ENCODE measurements at regions not wholly inside any gene's neighbourhood (a gene's known extent, or its start where the extent isn't known, plus 50 kb on each side); places are given as distances from the start of the nearest gene placed in this dataset.
"Not testable (repeated sequence)": the region's sequence is repeated elsewhere in the genome, so short reads cannot be mapped to it uniquely, and the experiment has no call there.

DNA sequence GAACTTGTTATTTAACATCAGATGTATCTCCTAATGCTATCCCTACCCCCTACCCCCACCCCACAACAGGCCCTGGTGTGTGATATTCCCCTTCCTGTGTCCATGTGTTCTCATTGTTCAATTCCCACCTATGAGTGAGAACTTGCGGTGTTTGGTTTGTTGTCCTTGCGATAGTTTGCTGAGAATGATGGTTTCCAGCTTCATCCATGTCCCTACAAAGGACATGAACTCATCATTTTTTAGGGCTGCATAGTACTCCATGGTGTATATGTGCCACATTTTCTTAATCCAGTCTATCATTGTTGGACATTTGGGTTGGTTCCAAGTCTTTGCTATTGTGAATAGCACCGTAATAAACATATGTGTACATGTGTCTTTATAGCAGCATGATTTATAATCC lies 1379.2 kb downstream of the FSCB start:
- not testable (repeated sequence) for H3K36me3 ChIP-seq (ENCODE audit: control insufficient read depth, insufficient read depth, low read length); H3K9me3 ChIP-seq (ENCODE audit: control insufficient read depth, low read length); H3K27ac ChIP-seq (ENCODE audit: low read depth, low read length, severe bottlenecking); H3K4me1 ChIP-seq (ENCODE audit: control insufficient read depth, insufficient read depth, low read length, poor library complexity, severe bottlenecking); H3K4me3 ChIP-seq (ENCODE audit: extremely low read depth, insufficient read depth, low read length, poor library complexity, severe bottlenecking)
- no CpG with 5 or more reads among the region's 3 CpGs for WGBS, 2 experiments (ENCODE audit: insufficient coverage in 2 of 2)

- H3K27ac ChIP-seq (ENCODE audit: low read depth, low read length, severe bottlenecking): no peak overlapping the region
- H3K4me3 ChIP-seq (ENCODE audit: extremely low read depth, insufficient read depth, low read length, poor library complexity, severe bottlenecking): no peak overlapping the region
- H3K36me3 ChIP-seq (ENCODE audit: control insufficient read depth, insufficient read depth, low read length): no peaks in the 10 kb centered on the region
- H3K4me1 ChIP-seq (ENCODE audit: control insufficient read depth, insufficient read depth, low read length, poor library complexity, severe bottlenecking): no peaks in the 10 kb centered on the region
- peaks cover 4% of the 10 kb centered on the region for H3K9me3 ChIP-seq (ENCODE audit: control insufficient read depth, low read length)
Measured at GRCh38 chr14:43123544-43123943, 1383.5 kb downstream of the FSCB start.

DNA sequence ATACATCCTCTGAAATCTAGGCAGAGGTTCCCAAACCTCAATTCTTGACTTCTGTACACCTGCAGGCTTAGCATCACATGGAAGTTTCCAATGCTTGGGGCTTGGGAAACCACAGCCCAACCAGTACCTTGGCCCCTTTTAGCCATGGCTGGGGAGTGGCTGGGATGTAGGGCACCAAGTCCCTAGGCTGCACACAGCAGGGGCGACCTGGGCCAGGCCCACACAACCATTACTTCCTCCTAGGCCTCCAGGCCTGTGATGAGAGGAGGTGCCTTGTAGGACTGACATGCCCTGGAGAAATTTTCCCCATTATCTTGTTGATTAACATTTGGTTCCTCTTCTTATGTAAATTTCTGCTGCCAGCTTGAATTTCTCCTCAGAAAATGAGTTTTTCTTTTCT lies 1387.4 kb downstream of the FSCB start:
- Histone ChIP-seq H3K4me3 (ENCODE audit: extremely low read depth, insufficient read depth, low read length, poor library complexity, severe bottlenecking) (no peak overlapping the region), H3K9me3 (ENCODE audit: control insufficient read depth, low read length) (peaks cover 4% of the 10 kb centered on the region), H3K27ac (ENCODE audit: low read depth, low read length, severe bottlenecking) (no peak overlapping the region), H3K4me1 (ENCODE audit: control insufficient read depth, insufficient read depth, low read length, poor library complexity, severe bottlenecking) (no peaks in the 10 kb centered on the region), H3K36me3 (ENCODE audit: control insufficient read depth, insufficient read depth, low read length) (no peaks in the 10 kb centered on the region)
- WGBS, 2 experiments (ENCODE audit: insufficient coverage in 2 of 2): no CpG with 5 or more reads among the region's 1 CpG

DNA sequence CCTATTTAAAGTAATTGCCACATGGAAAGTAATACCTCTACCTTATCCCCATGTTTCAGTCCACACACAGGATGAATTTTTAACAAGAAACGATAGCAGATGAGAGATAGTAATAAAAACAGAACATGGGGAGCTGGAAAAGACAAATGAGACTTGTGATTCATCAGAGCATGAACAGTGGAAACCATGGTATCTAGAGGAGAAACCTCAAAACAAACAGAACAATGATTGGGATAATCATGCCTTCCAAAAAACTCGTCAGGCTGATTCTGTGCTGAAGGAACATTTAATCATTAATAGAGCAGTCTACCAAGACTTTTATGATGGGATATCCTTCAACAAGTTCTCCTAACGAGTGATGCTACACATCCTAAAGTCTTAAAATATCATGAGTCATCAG lies 1390.7 kb downstream of the FSCB start:
- no peaks in the 10 kb centered on the region for H3K36me3 ChIP-seq (ENCODE audit: control insufficient read depth, insufficient read depth, low read length)
- H3K9me3 ChIP-seq (ENCODE audit: control insufficient read depth, low read length): peaks cover 4% of the 10 kb centered on the region
- WGBS, 2 experiments (ENCODE audit: insufficient coverage in 2 of 2): 100% methylated on average over 1 of the region's 3 CpGs; no CpG with 5 or more reads in 1 of the 2 experiments
- H3K4me1 ChIP-seq (ENCODE audit: control insufficient read depth, insufficient read depth, low read length, poor library complexity, severe bottlenecking): no peaks in the 10 kb centered on the region
- H3K4me3 ChIP-seq (ENCODE audit: extremely low read depth, insufficient read depth, low read length, poor library complexity, severe bottlenecking): no peak overlapping the region
- H3K27ac ChIP-seq (ENCODE audit: low read depth, low read length, severe bottlenecking): no peak overlapping the region

GRCh38 chr14:43105305-43105704 lies 1401.8 kb downstream of the FSCB start:
- Histone ChIP-seq H3K36me3 (ENCODE audit: control insufficient read depth, insufficient read depth, low read length) (no peaks in the 10 kb centered on the region), H3K9me3 (ENCODE audit: control insufficient read depth, low read length) (no peaks in the 10 kb centered on the region), H3K4me1 (ENCODE audit: control insufficient read depth, insufficient read depth, low read length, poor library complexity, severe bottlenecking) (no peaks in the 10 kb centered on the region), H3K4me3 (ENCODE audit: extremely low read depth, insufficient read depth, low read length, poor library complexity, severe bottlenecking) (no peak overlapping the region), H3K27ac (ENCODE audit: low read depth, low read length, severe bottlenecking) (no peak overlapping the region)
- WGBS, 2 experiments (ENCODE audit: insufficient coverage in 2 of 2): 70 to 93% methylated on average over 2 of the region's 2 CpGs

DNA sequence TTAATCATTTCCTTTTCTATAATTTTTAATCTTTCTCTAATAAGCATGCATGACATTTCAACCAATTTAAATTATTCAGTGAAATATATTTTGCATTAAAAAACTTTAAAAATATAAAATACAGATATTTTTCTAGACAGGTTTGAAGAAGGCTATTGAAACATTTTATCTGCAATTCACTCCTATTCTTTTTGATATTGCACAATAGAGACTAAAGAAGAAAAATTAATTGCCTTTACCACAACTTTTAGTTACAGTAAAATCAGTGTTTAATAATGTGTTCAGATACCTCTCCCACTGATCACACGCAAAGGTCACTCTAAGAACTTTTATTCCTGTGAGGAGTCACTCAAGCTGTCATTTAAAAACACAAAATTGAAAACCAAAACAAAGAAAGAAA lies 1416.7 kb downstream of the FSCB start:
- H3K9me3 ChIP-seq (ENCODE audit: control insufficient read depth, low read length): no peaks in the 10 kb centered on the region
- H3K4me3 ChIP-seq (ENCODE audit: extremely low read depth, insufficient read depth, low read length, poor library complexity, severe bottlenecking): no peak overlapping the region
- no peak overlapping the region for H3K27ac ChIP-seq (ENCODE audit: low read depth, low read length, severe bottlenecking)
- no CpG with 5 or more reads among the region's 1 CpG for WGBS, 2 experiments (ENCODE audit: insufficient coverage in 2 of 2)
- no peaks in the 10 kb centered on the region for H3K4me1 ChIP-seq (ENCODE audit: control insufficient read depth, insufficient read depth, low read length, poor library complexity, severe bottlenecking)
- no peaks in the 10 kb centered on the region for H3K36me3 ChIP-seq (ENCODE audit: control insufficient read depth, insufficient read depth, low read length)

GRCh38 chr14:43087666-43088065 lies 1419.4 kb downstream of the FSCB start:
- no peak overlapping the region for H3K27ac ChIP-seq (ENCODE audit: low read depth, low read length, severe bottlenecking)
- no peaks in the 10 kb centered on the region for H3K4me1 ChIP-seq (ENCODE audit: control insufficient read depth, insufficient read depth, low read length, poor library complexity, severe bottlenecking)
- no peaks in the 10 kb centered on the region for H3K36me3 ChIP-seq (ENCODE audit: control insufficient read depth, insufficient read depth, low read length)
- H3K4me3 ChIP-seq (ENCODE audit: extremely low read depth, insufficient read depth, low read length, poor library complexity, severe bottlenecking): no peak overlapping the region
- 50% methylated on average over 1 of the region's 2 CpGs; no CpG with 5 or more reads in 1 of the 2 experiments for WGBS, 2 experiments (ENCODE audit: insufficient coverage in 2 of 2)
- H3K9me3 ChIP-seq (ENCODE audit: control insufficient read depth, low read length): no peaks in the 10 kb centered on the region

- Histone ChIP-seq H3K27ac (ENCODE audit: low read depth, low read length, severe bottlenecking) (no peak overlapping the region), H3K9me3 (ENCODE audit: control insufficient read depth, low read length) (no peaks in the 10 kb centered on the region), H3K36me3 (ENCODE audit: control insufficient read depth, insufficient read depth, low read length) (no peaks in the 10 kb centered on the region), H3K4me3 (ENCODE audit: extremely low read depth, insufficient read depth, low read length, poor library complexity, severe bottlenecking) (no peak overlapping the region), H3K4me1 (ENCODE audit: control insufficient read depth, insufficient read depth, low read length, poor library complexity, severe bottlenecking) (no peaks in the 10 kb centered on the region)
- no CpG with 5 or more reads among the region's 1 CpG for WGBS, 2 experiments (ENCODE audit: insufficient coverage in 2 of 2)
Measured at GRCh38 chr14:43085819-43086218, 1421.3 kb downstream of the FSCB start.

- not testable (repeated sequence) for H3K4me1 ChIP-seq (ENCODE audit: control insufficient read depth, insufficient read depth, low read length, poor library complexity, severe bottlenecking); H3K36me3 ChIP-seq (ENCODE audit: control insufficient read depth, insufficient read depth, low read length); H3K27ac ChIP-seq (ENCODE audit: low read depth, low read length, severe bottlenecking); H3K4me3 ChIP-seq (ENCODE audit: extremely low read depth, insufficient read depth, low read length, poor library complexity, severe bottlenecking); H3K9me3 ChIP-seq (ENCODE audit: control insufficient read depth, low read length)
- WGBS, 2 experiments (ENCODE audit: insufficient coverage in 2 of 2): no CpG with 5 or more reads among the region's 3 CpGs
Measured at GRCh38 chr14:43067372-43067771, 1439.7 kb downstream of the FSCB start.

DNA sequence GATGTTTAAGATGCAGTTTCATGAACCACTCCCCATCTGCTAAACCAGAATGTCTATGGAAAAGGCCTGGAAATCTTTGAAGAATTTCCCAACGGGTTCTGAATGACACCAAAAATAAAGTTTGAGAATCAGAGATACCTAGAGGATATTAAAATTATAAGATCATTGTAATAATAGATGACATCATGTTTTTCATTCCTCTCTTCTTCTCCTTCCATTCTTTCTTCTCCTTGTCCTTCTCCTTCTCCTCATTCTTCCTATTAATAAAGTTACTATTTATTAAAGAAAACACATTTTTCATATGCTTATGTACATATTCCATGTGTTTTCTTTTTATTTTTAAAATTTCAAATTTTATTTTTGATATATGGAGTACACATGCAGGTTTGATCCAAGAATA lies 1449.4 kb downstream of the LRFN5 start:
- H3K36me3 ChIP-seq (ENCODE audit: control insufficient read depth, insufficient read depth, low read length): no peaks in the 10 kb centered on the region
- H3K9me3 ChIP-seq (ENCODE audit: control insufficient read depth, low read length): no peaks in the 10 kb centered on the region
- no peaks in the 10 kb centered on the region for H3K4me1 ChIP-seq (ENCODE audit: control insufficient read depth, insufficient read depth, low read length, poor library complexity, severe bottlenecking)
- no peak overlapping the region for H3K27ac ChIP-seq (ENCODE audit: low read depth, low read length, severe bottlenecking)
- no CpG with 5 or more reads among the region's 1 CpG for WGBS, 2 experiments (ENCODE audit: insufficient coverage in 2 of 2)
- no peak overlapping the region for H3K4me3 ChIP-seq (ENCODE audit: extremely low read depth, insufficient read depth, low read length, poor library complexity, severe bottlenecking)

GRCh38 chr14:43052897-43053296 lies 1446.2 kb downstream of the LRFN5 start:
- WGBS, 2 experiments (ENCODE audit: insufficient coverage in 2 of 2): no CpG with 5 or more reads among the region's 1 CpG
- H3K4me3 ChIP-seq (ENCODE audit: extremely low read depth, insufficient read depth, low read length, poor library complexity, severe bottlenecking): no peak overlapping the region
- no peaks in the 10 kb centered on the region for H3K9me3 ChIP-seq (ENCODE audit: control insufficient read depth, low read length)
- H3K36me3 ChIP-seq (ENCODE audit: control insufficient read depth, insufficient read depth, low read length): no peaks in the 10 kb centered on the region
- H3K27ac ChIP-seq (ENCODE audit: low read depth, low read length, severe bottlenecking): no peak overlapping the region
- no peaks in the 10 kb centered on the region for H3K4me1 ChIP-seq (ENCODE audit: control insufficient read depth, insufficient read depth, low read length, poor library complexity, severe bottlenecking)

DNA sequence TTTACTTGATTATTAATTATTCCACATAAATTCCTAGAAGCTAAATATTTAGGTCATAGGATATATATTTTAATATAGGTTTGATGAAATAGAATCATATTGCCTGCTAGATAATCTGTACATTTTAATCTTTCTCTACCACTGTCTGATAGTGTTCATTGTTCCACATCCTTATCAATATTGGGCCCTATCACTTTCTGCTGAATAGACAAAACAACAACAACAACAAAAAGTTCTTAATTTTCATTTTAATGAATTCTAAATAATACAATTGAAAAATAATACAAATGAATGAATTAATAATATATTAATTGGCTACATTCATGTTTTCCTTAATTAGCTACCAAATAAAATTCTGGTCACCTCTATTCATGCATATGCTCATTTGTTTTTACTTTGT lies 1437.2 kb downstream of the LRFN5 start:
- Histone ChIP-seq H3K36me3 (ENCODE audit: control insufficient read depth, insufficient read depth, low read length) (no peaks in the 10 kb centered on the region), H3K27ac (ENCODE audit: low read depth, low read length, severe bottlenecking) (no peak overlapping the region), H3K4me3 (ENCODE audit: extremely low read depth, insufficient read depth, low read length, poor library complexity, severe bottlenecking) (no peak overlapping the region), H3K4me1 (ENCODE audit: control insufficient read depth, insufficient read depth, low read length, poor library complexity, severe bottlenecking) (no peaks in the 10 kb centered on the region), H3K9me3 (ENCODE audit: control insufficient read depth, low read length) (no peaks in the 10 kb centered on the region)
